WTC11 (cell line): ENCODE measurements at regions not wholly inside any gene's neighbourhood (a gene's known extent, or its start where the extent isn't known, plus 50 kb on each side); places are given as distances from the start of the nearest gene placed in this dataset.

Experiments used
- ATAC-seq: fragments of 200-7000 bp; cut with Tn5 transposase; 2 replicates; pipeline ENCODE4 v1.10.0; 2021; ENCODE audit warnings: mild to moderate bottlenecking, moderate library complexity
- CTCF ChIA-PET: fragments of 300-600 bp; sonication (Branson Sonifier 250); formaldehyde crosslinking; loops from one replicate; lab custom pipeline; 2021; ENCODE audit warnings: antibody characterized with exemption; lab: Charles Lee
- POLR2A ChIA-PET: fragments of 350-600 bp; sonication (Branson Sonifier 250); formaldehyde crosslinking; loops from one replicate; lab custom pipeline; 2021; ENCODE audit warnings: antibody characterized with exemption; lab: Charles Lee
- DNase-seq: peaks from one replicate; pipeline ENCODE4 v3.0.0; 2021; ENCODE audit warnings: low spot score
- H3K27ac Mint-ChIP-seq: 2 replicates; pipeline ENCODE4 v1.8.0; 2021; ENCODE audit warnings: mixed read lengths
- H3K27me3 Mint-ChIP-seq: 2 replicates; pipeline ENCODE4 v1.8.0; 2021; ENCODE audit warnings: low read depth, mild to moderate bottlenecking, moderate library complexity, mixed read lengths
- H3K36me3 Mint-ChIP-seq: 2 replicates; pipeline ENCODE4 v1.8.0; 2021; ENCODE audit warnings: mixed read lengths
- H3K4me1 Mint-ChIP-seq: 2 replicates; pipeline ENCODE4 v1.8.0; 2022; ENCODE audit warnings: mixed read lengths
- H3K4me3 Mint-ChIP-seq: 2 replicates; pipeline ENCODE4 v1.8.0; 2021; ENCODE audit warnings: mild to moderate bottlenecking, moderate library complexity, mixed read lengths
- H3K9me3 Mint-ChIP-seq: 2 replicates; pipeline ENCODE4 v1.8.0; 2021; ENCODE audit warnings: mixed read lengths
- ATF1 ChIP-seq: sonication (generic); formaldehyde crosslinking; IDR thresholded peaks from 2 replicates; pipeline ENCODE4 v1.8.1; 2023; ENCODE audit warnings: mild to moderate bottlenecking, moderate library complexity, missing genetic modification reagents
- HMGA2 ChIP-seq: fragments of 250-450 bp; sonication (Bioruptor Pico); IDR thresholded peaks from 2 replicates; pipeline ENCODE4 v1.4.0; 2021; ENCODE audit warnings: mild to moderate bottlenecking, moderate library complexity
- IRF2 ChIP-seq: sonication (generic); formaldehyde crosslinking; IDR thresholded peaks from 2 replicates; pipeline ENCODE4 v1.8.0; 2022; ENCODE audit warnings: low read depth, missing genetic modification reagents, borderline replicate concordance
- JAZF1 ChIP-seq: fragments of 250-450 bp; sonication (Bioruptor Pico); IDR thresholded peaks from 2 replicates; pipeline ENCODE4 v1.9.0; 2021; ENCODE audit warnings: moderate library complexity, mild to moderate bottlenecking, inconsistent platforms
- JUN ChIP-seq: sonication (generic); formaldehyde crosslinking; IDR thresholded peaks from 2 replicates; pipeline ENCODE4 v1.8.0; 2023; ENCODE audit warnings: mild to moderate bottlenecking, missing genetic modification reagents
- NFATC4 ChIP-seq: fragments of 250-450 bp; sonication (Bioruptor Pico); IDR thresholded peaks from 2 replicates; pipeline ENCODE4 v1.9.0; 2021; ENCODE audit warnings: mild to moderate bottlenecking
- NFE2L1 ChIP-seq: sonication (generic); formaldehyde crosslinking; IDR thresholded peaks from 2 replicates; pipeline ENCODE4 v1.8.1; 2023; ENCODE audit warnings: missing genetic modification reagents
- PRRX2 ChIP-seq: fragments of 250-450 bp; sonication (Bioruptor Pico); IDR thresholded peaks from 2 replicates; pipeline ENCODE4 v1.8.0; 2021; ENCODE audit warnings: mild to moderate bottlenecking
- RELA ChIP-seq: sonication (generic); formaldehyde crosslinking; IDR thresholded peaks from 2 replicates; pipeline ENCODE4 v1.8.1; 2022; ENCODE audit warnings: missing genetic modification reagents, mild to moderate bottlenecking, borderline replicate concordance
- SOX15 ChIP-seq: fragments of 250-450 bp; sonication (Bioruptor Pico); IDR thresholded peaks from 2 replicates; pipeline ENCODE4 v1.9.0; 2021; ENCODE audit warnings: mild to moderate bottlenecking
- TEAD4 ChIP-seq: sonication (generic); formaldehyde crosslinking; IDR thresholded peaks from 2 replicates; pipeline ENCODE4 v1.8.0; 2022; ENCODE audit warnings: mild to moderate bottlenecking, missing genetic modification reagents
- TP53 ChIP-seq: sonication (generic); formaldehyde crosslinking; IDR thresholded peaks from 2 replicates; pipeline ENCODE4 v1.8.1; 2023; ENCODE audit warnings: mild to moderate bottlenecking, missing genetic modification reagents
- ZNF317 ChIP-seq: sonication (generic); formaldehyde crosslinking; IDR thresholded peaks from 2 replicates; pipeline ENCODE4 v1.8.1; 2023; ENCODE audit warnings: low read depth, mild to moderate bottlenecking, moderate library complexity, missing genetic modification reagents, borderline replicate concordance
- ZNF423 ChIP-seq: fragments of 250-450 bp; sonication (Bioruptor Pico); IDR thresholded peaks from 2 replicates; pipeline ENCODE4 v2.1.2; 2022; ENCODE audit warnings: mild to moderate bottlenecking, moderate library complexity
- TF ChIP-seq, protein P1 (sequence below): sonication (generic); formaldehyde crosslinking; conservative IDR thresholded peaks from 2 replicates; pipeline ENCODE4 v1.8.1; 2023; ENCODE audit warnings: mild to moderate bottlenecking, low read depth, missing genetic modification reagents, moderate library complexity
- TF ChIP-seq, protein P2 (sequence below): sonication (generic); formaldehyde crosslinking; IDR thresholded peaks from 2 replicates; pipeline ENCODE4 v1.8.0; 2023; ENCODE audit warnings: missing genetic modification reagents
- TF ChIP-seq, protein P3 (sequence below): sonication (generic); formaldehyde crosslinking; IDR thresholded peaks from 2 replicates; pipeline ENCODE4 v1.8.1; 2022; ENCODE audit warnings: mild to moderate bottlenecking, missing genetic modification reagents, moderate library complexity, borderline replicate concordance
- TF ChIP-seq, protein P4 (sequence below): sonication (generic); formaldehyde crosslinking; IDR thresholded peaks from 2 replicates; pipeline ENCODE4 v1.8.1; 2022; ENCODE audit warnings: low read depth, missing genetic modification reagents, borderline replicate concordance
- TF ChIP-seq, protein P5 (sequence below): fragments of 250-450 bp; sonication (Bioruptor Pico); IDR thresholded peaks from 2 replicates; pipeline ENCODE4 v1.8.0; 2021; ENCODE audit warnings: mild to moderate bottlenecking
- TF ChIP-seq, protein P6 (sequence below): sonication (generic); formaldehyde crosslinking; IDR thresholded peaks from 2 replicates; pipeline ENCODE4 v1.8.0; 2022; ENCODE audit warnings: mild to moderate bottlenecking, missing genetic modification reagents
- TF ChIP-seq, protein P7 (sequence below): sonication (generic); formaldehyde crosslinking; IDR thresholded peaks from 2 replicates; pipeline ENCODE4 v1.8.1; 2022; ENCODE audit warnings: low read depth, mild to moderate bottlenecking, moderate library complexity, missing genetic modification reagents, borderline replicate concordance
- TF ChIP-seq, protein P8 (sequence below): fragments of 250-450 bp; sonication (Bioruptor Pico); IDR thresholded peaks from 2 replicates; pipeline ENCODE4 v1.9.0; 2021; ENCODE audit warnings: mild to moderate bottlenecking
- TF ChIP-seq, protein P9 (sequence below): sonication (generic); formaldehyde crosslinking; conservative IDR thresholded peaks from 2 replicates; pipeline ENCODE4 v1.8.1; 2022; ENCODE audit warnings: mild to moderate bottlenecking, missing genetic modification reagents

DNA sequence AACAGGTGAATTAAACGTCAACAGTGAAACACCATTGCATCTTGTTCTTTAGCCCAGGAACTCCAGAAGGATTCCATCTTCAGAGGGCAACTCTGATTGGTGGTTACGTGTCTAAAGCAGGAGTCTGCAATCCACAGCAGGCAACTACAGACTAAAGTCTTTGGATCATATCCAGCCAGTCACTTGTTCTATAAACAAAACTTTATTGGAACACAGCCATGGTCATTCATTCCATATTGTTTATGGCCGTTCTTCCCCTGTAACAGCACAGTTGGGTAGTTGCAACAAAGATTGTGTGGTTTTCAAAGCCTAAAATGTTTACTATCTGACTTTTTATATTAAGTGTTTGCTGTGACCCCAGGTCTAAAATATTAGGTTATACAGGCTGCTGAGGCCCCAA lies 94.7 kb upstream of the IMMP2L start:
- TF ChIP-seq, protein P1, sequence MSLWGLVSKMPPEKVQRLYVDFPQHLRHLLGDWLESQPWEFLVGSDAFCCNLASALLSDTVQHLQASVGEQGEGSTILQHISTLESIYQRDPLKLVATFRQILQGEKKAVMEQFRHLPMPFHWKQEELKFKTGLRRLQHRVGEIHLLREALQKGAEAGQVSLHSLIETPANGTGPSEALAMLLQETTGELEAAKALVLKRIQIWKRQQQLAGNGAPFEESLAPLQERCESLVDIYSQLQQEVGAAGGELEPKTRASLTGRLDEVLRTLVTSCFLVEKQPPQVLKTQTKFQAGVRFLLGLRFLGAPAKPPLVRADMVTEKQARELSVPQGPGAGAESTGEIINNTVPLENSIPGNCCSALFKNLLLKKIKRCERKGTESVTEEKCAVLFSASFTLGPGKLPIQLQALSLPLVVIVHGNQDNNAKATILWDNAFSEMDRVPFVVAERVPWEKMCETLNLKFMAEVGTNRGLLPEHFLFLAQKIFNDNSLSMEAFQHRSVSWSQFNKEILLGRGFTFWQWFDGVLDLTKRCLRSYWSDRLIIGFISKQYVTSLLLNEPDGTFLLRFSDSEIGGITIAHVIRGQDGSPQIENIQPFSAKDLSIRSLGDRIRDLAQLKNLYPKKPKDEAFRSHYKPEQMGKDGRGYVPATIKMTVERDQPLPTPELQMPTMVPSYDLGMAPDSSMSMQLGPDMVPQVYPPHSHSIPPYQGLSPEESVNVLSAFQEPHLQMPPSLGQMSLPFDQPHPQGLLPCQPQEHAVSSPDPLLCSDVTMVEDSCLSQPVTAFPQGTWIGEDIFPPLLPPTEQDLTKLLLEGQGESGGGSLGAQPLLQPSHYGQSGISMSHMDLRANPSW, result no peak
- TF ChIP-seq ZNF423 (CRISPR knock-in tag) (no peak), PRRX2 (CRISPR knock-in tag) (no peak), RELA (CRISPR knock-in tag) (no peak), ATF1 (CRISPR knock-in tag) (no peak), TEAD4 (CRISPR knock-in tag) (no peak), NFATC4 (CRISPR knock-in tag) (no peak), JUN (CRISPR knock-in tag) (no peak), TP53 (CRISPR knock-in tag) (no peak), IRF2 (CRISPR knock-in tag) (no peak), JAZF1 (CRISPR knock-in tag) (no peak), HMGA2 (CRISPR knock-in tag) (no peak), SOX15 (CRISPR knock-in tag) (no peak)
- TF ChIP-seq, protein P2, sequence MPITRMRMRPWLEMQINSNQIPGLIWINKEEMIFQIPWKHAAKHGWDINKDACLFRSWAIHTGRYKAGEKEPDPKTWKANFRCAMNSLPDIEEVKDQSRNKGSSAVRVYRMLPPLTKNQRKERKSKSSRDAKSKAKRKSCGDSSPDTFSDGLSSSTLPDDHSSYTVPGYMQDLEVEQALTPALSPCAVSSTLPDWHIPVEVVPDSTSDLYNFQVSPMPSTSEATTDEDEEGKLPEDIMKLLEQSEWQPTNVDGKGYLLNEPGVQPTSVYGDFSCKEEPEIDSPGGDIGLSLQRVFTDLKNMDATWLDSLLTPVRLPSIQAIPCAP (CRISPR knock-in tag), result no peak
- TF ChIP-seq, protein P3, sequence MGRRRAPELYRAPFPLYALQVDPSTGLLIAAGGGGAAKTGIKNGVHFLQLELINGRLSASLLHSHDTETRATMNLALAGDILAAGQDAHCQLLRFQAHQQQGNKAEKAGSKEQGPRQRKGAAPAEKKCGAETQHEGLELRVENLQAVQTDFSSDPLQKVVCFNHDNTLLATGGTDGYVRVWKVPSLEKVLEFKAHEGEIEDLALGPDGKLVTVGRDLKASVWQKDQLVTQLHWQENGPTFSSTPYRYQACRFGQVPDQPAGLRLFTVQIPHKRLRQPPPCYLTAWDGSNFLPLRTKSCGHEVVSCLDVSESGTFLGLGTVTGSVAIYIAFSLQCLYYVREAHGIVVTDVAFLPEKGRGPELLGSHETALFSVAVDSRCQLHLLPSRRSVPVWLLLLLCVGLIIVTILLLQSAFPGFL, result no peak
- TF ChIP-seq, protein P4, sequence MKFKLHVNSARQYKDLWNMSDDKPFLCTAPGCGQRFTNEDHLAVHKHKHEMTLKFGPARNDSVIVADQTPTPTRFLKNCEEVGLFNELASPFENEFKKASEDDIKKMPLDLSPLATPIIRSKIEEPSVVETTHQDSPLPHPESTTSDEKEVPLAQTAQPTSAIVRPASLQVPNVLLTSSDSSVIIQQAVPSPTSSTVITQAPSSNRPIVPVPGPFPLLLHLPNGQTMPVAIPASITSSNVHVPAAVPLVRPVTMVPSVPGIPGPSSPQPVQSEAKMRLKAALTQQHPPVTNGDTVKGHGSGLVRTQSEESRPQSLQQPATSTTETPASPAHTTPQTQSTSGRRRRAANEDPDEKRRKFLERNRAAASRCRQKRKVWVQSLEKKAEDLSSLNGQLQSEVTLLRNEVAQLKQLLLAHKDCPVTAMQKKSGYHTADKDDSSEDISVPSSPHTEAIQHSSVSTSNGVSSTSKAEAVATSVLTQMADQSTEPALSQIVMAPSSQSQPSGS (CRISPR knock-in tag), result no peak
- TF ChIP-seq, protein P5, sequence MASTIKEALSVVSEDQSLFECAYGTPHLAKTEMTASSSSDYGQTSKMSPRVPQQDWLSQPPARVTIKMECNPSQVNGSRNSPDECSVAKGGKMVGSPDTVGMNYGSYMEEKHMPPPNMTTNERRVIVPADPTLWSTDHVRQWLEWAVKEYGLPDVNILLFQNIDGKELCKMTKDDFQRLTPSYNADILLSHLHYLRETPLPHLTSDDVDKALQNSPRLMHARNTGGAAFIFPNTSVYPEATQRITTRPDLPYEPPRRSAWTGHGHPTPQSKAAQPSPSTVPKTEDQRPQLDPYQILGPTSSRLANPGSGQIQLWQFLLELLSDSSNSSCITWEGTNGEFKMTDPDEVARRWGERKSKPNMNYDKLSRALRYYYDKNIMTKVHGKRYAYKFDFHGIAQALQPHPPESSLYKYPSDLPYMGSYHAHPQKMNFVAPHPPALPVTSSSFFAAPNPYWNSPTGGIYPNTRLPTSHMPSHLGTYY (CRISPR knock-in tag), result no peak
- TF ChIP-seq, protein P6, sequence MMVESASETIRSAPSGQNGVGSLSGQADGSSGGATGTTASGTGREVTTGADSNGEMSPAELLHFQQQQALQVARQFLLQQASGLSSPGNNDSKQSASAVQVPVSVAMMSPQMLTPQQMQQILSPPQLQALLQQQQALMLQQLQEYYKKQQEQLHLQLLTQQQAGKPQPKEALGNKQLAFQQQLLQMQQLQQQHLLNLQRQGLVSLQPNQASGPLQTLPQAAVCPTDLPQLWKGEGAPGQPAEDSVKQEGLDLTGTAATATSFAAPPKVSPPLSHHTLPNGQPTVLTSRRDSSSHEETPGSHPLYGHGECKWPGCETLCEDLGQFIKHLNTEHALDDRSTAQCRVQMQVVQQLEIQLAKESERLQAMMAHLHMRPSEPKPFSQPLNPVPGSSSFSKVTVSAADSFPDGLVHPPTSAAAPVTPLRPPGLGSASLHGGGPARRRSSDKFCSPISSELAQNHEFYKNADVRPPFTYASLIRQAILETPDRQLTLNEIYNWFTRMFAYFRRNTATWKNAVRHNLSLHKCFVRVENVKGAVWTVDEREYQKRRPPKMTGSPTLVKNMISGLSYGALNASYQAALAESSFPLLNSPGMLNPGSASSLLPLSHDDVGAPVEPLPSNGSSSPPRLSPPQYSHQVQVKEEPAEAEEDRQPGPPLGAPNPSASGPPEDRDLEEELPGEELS (CRISPR knock-in tag), result no peak
- H3K27ac Mint-ChIP-seq, result no peak overlapping the region
- H3K4me3 Mint-ChIP-seq, result no peak overlapping the region
- ATAC-seq (no peak), DNase-seq (no peak)
- no peaks in the 10 kb centered on the region; the same call in 1 of the 2 replicates for H3K27me3 Mint-ChIP-seq
- POLR2A ChIA-PET, result no interaction called here
- H3K36me3 Mint-ChIP-seq, result peaks cover 4% of the 10 kb centered on the region
- H3K4me1 Mint-ChIP-seq, result no peaks in the 10 kb centered on the region
- peaks cover 29% of the 10 kb centered on the region for H3K9me3 Mint-ChIP-seq
- CTCF ChIA-PET, result no interaction called here

DNA sequence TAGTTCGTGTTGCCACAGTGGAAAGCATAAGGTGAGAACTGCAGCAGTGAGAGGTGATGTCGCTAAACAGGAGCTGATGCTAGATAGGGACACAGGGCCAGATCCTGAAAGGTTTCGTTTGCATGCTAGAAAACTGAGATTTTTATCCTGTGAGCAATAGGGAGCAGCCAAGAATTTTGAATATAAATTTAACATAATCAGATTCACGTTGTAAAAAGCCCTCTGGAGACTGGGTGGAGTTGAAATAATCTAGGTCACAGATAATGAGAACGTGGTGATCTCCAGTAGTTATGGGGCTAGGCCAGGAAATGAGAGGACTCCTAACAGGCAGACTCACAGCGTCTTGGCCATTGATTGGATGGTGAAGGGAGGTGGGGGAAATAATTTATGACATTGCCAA lies 92.1 kb upstream of the IMMP2L start:
- POLR2A ChIA-PET, result no interaction called here
- no peaks in the 10 kb centered on the region; the same call in 1 of the 2 replicates for H3K27me3 Mint-ChIP-seq
- H3K9me3 Mint-ChIP-seq, result peaks cover 23% of the 10 kb centered on the region
- H3K4me3 Mint-ChIP-seq, result no peak overlapping the region
- ATAC-seq (no peak), DNase-seq (no peak)
- CTCF ChIA-PET, result no interaction called here
- H3K4me1 Mint-ChIP-seq, result no peaks in the 10 kb centered on the region
- H3K27ac Mint-ChIP-seq, result no peak overlapping the region
- peaks cover 4% of the 10 kb centered on the region for H3K36me3 Mint-ChIP-seq
- TF ChIP-seq PRRX2 (CRISPR knock-in tag) (no peak), ZNF317 (no peak), RELA (CRISPR knock-in tag) (no peak), NFE2L1 (CRISPR knock-in tag) (no peak)
- TF ChIP-seq, protein P7, sequence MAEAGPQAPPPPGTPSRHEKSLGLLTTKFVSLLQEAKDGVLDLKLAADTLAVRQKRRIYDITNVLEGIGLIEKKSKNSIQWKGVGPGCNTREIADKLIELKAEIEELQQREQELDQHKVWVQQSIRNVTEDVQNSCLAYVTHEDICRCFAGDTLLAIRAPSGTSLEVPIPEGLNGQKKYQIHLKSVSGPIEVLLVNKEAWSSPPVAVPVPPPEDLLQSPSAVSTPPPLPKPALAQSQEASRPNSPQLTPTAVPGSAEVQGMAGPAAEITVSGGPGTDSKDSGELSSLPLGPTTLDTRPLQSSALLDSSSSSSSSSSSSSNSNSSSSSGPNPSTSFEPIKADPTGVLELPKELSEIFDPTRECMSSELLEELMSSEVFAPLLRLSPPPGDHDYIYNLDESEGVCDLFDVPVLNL (CRISPR knock-in tag), result no peak
- TF ChIP-seq, protein P8, sequence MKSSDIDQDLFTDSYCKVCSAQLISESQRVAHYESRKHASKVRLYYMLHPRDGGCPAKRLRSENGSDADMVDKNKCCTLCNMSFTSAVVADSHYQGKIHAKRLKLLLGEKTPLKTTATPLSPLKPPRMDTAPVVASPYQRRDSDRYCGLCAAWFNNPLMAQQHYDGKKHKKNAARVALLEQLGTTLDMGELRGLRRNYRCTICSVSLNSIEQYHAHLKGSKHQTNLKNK, result no peak
- TF ChIP-seq, protein P6 (CRISPR knock-in tag), result no peak
- TF ChIP-seq, protein P9, sequence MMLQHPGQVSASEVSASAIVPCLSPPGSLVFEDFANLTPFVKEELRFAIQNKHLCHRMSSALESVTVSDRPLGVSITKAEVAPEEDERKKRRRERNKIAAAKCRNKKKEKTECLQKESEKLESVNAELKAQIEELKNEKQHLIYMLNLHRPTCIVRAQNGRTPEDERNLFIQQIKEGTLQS (CRISPR knock-in tag), result no peak
